Gastroesophageal sphincter (tissue), 3 donors: ENCODE measurements at regions not wholly inside any gene's neighbourhood (a gene's known extent, or its start where the extent isn't known, plus 50 kb on each side); places are given as distances from the start of the nearest gene placed in this dataset.

Experiments
- CTCF ChIP-seq, 4 experiments: fragments of 200-600 bp in 2 of 4; fragments of 450-650 bp in 2 of 4; sonication (generic) in 1 of 4; IDR thresholded peaks; one replicate each; pipeline ENCODE4 v1.5.1; 2017 to 2019; ENCODE audit warnings: antibody characterized with exemption in 4 of 4, mild to moderate bottlenecking in 2 of 4, moderate library complexity in 2 of 4
- EP300 ChIP-seq: sonication (generic); formaldehyde crosslinking; IDR thresholded peaks from one replicate; pipeline ENCODE4 v1.6.1; 2017; ENCODE audit warnings: antibody characterized with exemption, mild to moderate bottlenecking
- POLR2A ChIP-seq, 2 donors: fragments of 450-650 bp; IDR thresholded peaks; one replicate each; pipeline ENCODE4 v1.6.1; 2017; ENCODE audit warnings: antibody characterized with exemption in 2 of 2, mild to moderate bottlenecking in 2 of 2, moderate library complexity in 1 of 2
- POLR2AphosphoS5 ChIP-seq: sonication (generic); formaldehyde crosslinking; IDR thresholded peaks from one replicate; pipeline ENCODE4 v1.6.1; 2017; ENCODE audit warnings: antibody characterized with exemption

- no peak for TF ChIP-seq CTCF (IDR thresholded peaks at IDR 0.05)
- no peak for TF ChIP-seq EP300
- TF ChIP-seq POLR2AphosphoS5: no peak
- TF ChIP-seq POLR2A (IDR thresholded peaks at IDR 0.05): no peak
Observed at GRCh38 chr11:64490562-64491216, 65.1 kb upstream of the SLC22A11 start.
